ENCODE measurements at regions not wholly inside any gene's neighbourhood (a gene's known extent, or its start where the extent isn't known, plus 50 kb on each side); places are given as distances from the start of the nearest gene placed in this dataset.

DNA sequence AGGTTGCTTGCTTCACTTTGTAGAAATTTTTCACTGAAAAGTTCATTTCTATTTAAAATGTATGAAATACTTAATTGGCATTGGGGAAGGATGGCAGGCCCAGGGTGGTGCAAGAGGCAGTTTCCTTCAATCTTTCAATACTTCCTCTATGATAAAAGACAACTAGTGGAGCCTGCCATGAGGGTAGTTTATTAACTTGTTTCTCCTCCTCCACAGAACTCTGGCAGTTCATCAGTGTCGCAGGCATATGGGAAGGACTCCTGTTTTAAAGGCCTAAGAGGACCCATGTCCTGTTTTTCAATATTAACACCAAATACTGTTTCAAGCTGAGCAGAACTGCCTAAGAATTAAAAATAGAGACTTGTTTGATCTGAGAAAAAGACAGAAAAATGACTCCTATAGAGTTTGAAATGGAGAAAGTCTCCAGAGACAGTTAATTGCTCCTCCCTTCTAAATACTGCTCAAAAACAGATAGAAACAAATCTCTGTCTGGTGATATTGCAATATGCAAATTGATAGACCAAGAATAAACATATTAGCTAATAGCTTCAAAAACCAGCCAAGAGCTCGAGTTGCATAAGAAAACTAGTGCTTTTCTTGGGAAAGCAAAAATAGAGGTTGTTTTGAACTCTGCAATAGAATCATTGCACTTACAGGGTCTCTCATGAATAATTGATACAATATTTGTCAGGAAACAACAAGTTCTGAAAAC is 665.7 kb upstream of the SLC35B3 start:
- Histone ChIP-seq H3K9me3 (replicated peaks; ENCODE audit: control insufficient read depth, insufficient read depth, low read length) (peaks cover 5% of the 10 kb centered on the region), H4K20me1 (replicated peaks; ENCODE audit: control insufficient read depth, extremely low read depth, insufficient read depth, low read length) (no peaks in the 10 kb centered on the region), H3K9me1 (replicated peaks; ENCODE audit: control insufficient read depth, extremely low read depth, insufficient read depth, low read length) (no peaks in the 10 kb centered on the region), H3K4me2 (ENCODE audit: insufficient read depth, low read length) (no peak overlapping the region), H2AFZ (ENCODE audit: low read depth, low read length) (no peak overlapping the region), H3K79me2 (ENCODE audit: control insufficient read depth, insufficient read depth, low read length) (no peaks in the 10 kb centered on the region), H3K4me1 (ENCODE audit: control insufficient read depth, extremely low read depth, insufficient read depth, low read length) (no peaks in the 10 kb centered on the region), H3K27ac (ENCODE audit: insufficient read depth, low read depth, low read length) (no peak overlapping the region), H3K36me3 (ENCODE audit: control insufficient read depth in 2 of 2, extremely low read depth in 1 of 2, insufficient read depth in 2 of 2, low read length in 2 of 2) (no peaks in the 10 kb centered on the region), H3K4me3 (replicated peaks in 1 of 3; ENCODE audit: insufficient read depth in 1 of 3, low read depth in 1 of 3, low read length in 3 of 3) (no peak overlapping the region), H3K9ac (replicated peaks; ENCODE audit: extremely low read depth, insufficient read depth, low read length) (no peak overlapping the region), H3K27me3 (ENCODE audit: control insufficient read depth in 2 of 2, insufficient read depth in 2 of 2, low read length in 2 of 2) (no peaks in the 10 kb centered on the region)
- intact Hi-C loops (cut with micrococcal nuclease) (no loop called here), dilution Hi-C loops (cut with MboI; ENCODE audit: extremely low pct_ligation_motif_present, low sequenced_read_pairs) (no loop called here)
- no peak for TF ChIP-seq JUN (IDR thresholded peaks at IDR 0.05; ENCODE audit: borderline replicate concordance, insufficient read depth, insufficient read length, low read depth)
- TF ChIP-seq FOS (IDR thresholded peaks at IDR 0.05; ENCODE audit: borderline replicate concordance, insufficient read depth, low read length), result no peak
- TF ChIP-seq, protein P1, sequence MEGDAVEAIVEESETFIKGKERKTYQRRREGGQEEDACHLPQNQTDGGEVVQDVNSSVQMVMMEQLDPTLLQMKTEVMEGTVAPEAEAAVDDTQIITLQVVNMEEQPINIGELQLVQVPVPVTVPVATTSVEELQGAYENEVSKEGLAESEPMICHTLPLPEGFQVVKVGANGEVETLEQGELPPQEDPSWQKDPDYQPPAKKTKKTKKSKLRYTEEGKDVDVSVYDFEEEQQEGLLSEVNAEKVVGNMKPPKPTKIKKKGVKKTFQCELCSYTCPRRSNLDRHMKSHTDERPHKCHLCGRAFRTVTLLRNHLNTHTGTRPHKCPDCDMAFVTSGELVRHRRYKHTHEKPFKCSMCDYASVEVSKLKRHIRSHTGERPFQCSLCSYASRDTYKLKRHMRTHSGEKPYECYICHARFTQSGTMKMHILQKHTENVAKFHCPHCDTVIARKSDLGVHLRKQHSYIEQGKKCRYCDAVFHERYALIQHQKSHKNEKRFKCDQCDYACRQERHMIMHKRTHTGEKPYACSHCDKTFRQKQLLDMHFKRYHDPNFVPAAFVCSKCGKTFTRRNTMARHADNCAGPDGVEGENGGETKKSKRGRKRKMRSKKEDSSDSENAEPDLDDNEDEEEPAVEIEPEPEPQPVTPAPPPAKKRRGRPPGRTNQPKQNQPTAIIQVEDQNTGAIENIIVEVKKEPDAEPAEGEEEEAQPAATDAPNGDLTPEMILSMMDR (IDR thresholded peaks at IDR 0.05; ENCODE audit: extremely low read depth in 1 of 2, insufficient read depth in 1 of 2, low read depth in 1 of 2, low read length in 2 of 2), result no peak
- no peak for TF ChIP-seq POLR2A (IDR thresholded peaks at IDR 0.05; ENCODE audit: low read depth, low read length)
- no peak for TF ChIP-seq GATA2 (IDR thresholded peaks at IDR 0.05; ENCODE audit: insufficient read depth, insufficient read length, low read depth, low read length)
- no peak for TF ChIP-seq EZH2 (IDR thresholded peaks at IDR 0.05; ENCODE audit: borderline replicate concordance, low read depth, low read length, severe bottlenecking)
- TF ChIP-seq MYC (IDR thresholded peaks at IDR 0.05; ENCODE audit: low read depth, low read length), result no peak
- TF ChIP-seq, protein P2, sequence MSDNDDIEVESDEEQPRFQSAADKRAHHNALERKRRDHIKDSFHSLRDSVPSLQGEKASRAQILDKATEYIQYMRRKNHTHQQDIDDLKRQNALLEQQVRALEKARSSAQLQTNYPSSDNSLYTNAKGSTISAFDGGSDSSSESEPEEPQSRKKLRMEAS (IDR thresholded peaks at IDR 0.05; ENCODE audit: insufficient read depth, insufficient read length), result no peak
- no peak for TF ChIP-seq POLR2AphosphoS5 (IDR thresholded peaks at IDR 0.05; ENCODE audit: insufficient read depth, low read depth, low read length)
- FAIRE-seq (no peak), DNase-seq (ENCODE audit: low read depth, low spot score) (no peak)
- ChIA-PET CTCF (no interaction called here), POLR2A (no interaction called here)
- BruUV-seq (replicated peaks), result no TSS peak
